Activated CD4-positive, alpha-beta T cell treated with anti-CD3 and anti-CD28 coated beads for 36 hours (primary cell): ENCODE measurements at regions not wholly inside any gene's neighbourhood (a gene's known extent, or its start where the extent isn't known, plus 50 kb on each side); places are given as distances from the start of the nearest gene placed in this dataset.

ENCODE experiments used
- ATAC-seq: fragments of 200-7000 bp; cut with Tn5 transposase; one replicate; pipeline ENCODE4 v1.10.0; 2021; ENCODE audit warnings: mild to moderate bottlenecking, moderate library complexity
- CTCF ChIA-PET: fragments of 350-600 bp; sonication (Branson Sonifier 250); formaldehyde crosslinking; loops from one replicate; lab custom pipeline; 2021; ENCODE audit warnings: antibody characterized with exemption; lab: Charles Lee
- POLR2A ChIA-PET: fragments of 350-600 bp; sonication (Branson Sonifier 250); formaldehyde crosslinking; loops from one replicate; lab custom pipeline; 2021; ENCODE audit warnings: antibody characterized with exemption, inconsistent platforms; lab: Charles Lee
- DNase-seq: peaks from one replicate; pipeline ENCODE4 v3.0.0-alpha.2; 2020
- H3K27ac Mint-ChIP-seq: one replicate; pipeline ENCODE4 v1.8.0; 2021; ENCODE audit warnings: mixed read lengths
- H3K27me3 Mint-ChIP-seq: one replicate; pipeline ENCODE4 v1.8.0; 2021; ENCODE audit warnings: mixed read lengths
- H3K36me3 Mint-ChIP-seq: one replicate; pipeline ENCODE4 v1.8.0; 2021; ENCODE audit warnings: low read depth, mixed read lengths
- H3K4me1 Mint-ChIP-seq: one replicate; pipeline ENCODE4 v1.8.0; 2021; ENCODE audit warnings: mixed read lengths
- H3K4me3 Mint-ChIP-seq: one replicate; pipeline ENCODE4 v1.8.0; 2021; ENCODE audit warnings: mild to moderate bottlenecking, moderate library complexity, mixed read lengths
- H3K9me3 Mint-ChIP-seq: one replicate; pipeline ENCODE4 v1.8.0; 2021; ENCODE audit warnings: low read depth, mixed read lengths
- intact Hi-C, 2 experiments: fragments of 100-400 bp; cut with DNase I in 1 of 2; cut with micrococcal nuclease in 1 of 2; formaldehyde crosslinking; loops; one replicate each; pipeline versions ENCODE4 v1.14.2 to v1.15.1; 2022 to 2024; cut with DNase I, micrococcal nuclease

DNA sequence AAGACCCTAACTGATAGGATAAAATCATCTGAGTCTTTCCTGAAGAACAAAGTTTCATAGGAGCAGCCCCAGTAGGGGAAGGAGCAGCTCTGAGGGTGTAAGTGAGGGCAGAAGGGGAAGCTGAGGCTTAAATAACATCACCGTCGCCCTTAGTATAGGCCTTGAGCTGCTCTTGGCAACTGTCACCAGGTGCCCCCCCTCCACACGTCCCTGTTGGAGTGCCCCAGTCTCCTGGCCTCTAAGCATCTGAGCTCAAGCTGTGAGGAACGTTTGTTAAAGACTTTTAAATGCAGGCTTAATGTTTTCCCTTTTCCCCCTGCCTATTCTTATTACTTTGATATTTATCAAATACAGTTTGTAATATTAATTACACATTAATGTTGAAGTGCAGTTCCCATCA lies 170.6 kb downstream of the ZIC5 start:
- intact Hi-C loops = no loop called here
- H3K27me3 Mint-ChIP-seq = no peaks in the 10 kb centered on the region
- no peak overlapping the region for H3K4me3 Mint-ChIP-seq
- ChIA-PET CTCF (no interaction called here), POLR2A (no interaction called here)
- H3K27ac Mint-ChIP-seq = no peak overlapping the region
- no peak for DNase-seq
- no peaks in the 10 kb centered on the region for H3K9me3 Mint-ChIP-seq
- no peak for ATAC-seq
- no peaks in the 10 kb centered on the region for H3K4me1 Mint-ChIP-seq
- H3K36me3 Mint-ChIP-seq = no peaks in the 10 kb centered on the region

DNA sequence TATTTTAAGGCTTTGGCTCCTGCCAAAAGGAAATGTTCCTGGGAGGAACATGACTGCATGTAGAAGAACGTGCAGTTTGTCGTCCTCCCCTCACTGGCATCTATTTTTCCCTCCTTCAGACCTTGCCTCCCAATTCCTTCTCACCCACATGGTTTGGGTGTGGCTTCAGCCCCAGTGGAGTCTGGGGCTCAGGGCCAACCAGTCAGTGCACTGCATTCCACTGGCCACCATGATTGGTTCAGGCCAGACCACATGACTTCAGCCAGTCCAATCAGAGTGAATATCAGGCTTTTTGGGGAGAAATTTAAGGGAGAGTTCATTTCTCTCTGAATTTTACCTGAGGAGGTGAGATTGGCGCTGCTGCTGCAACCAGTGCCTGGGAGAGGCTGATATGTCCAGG lies 171.6 kb downstream of the ZIC5 start:
- Mint-ChIP-seq H3K36me3 (no peaks in the 10 kb centered on the region), H3K27me3 (no peaks in the 10 kb centered on the region), H3K27ac (no peak overlapping the region), H3K9me3 (no peaks in the 10 kb centered on the region), H3K4me3 (no peak overlapping the region), H3K4me1 (no peaks in the 10 kb centered on the region)
- no peak for DNase-seq
- ChIA-PET CTCF (no interaction called here), POLR2A (no interaction called here)
- ATAC-seq = no peak
- intact Hi-C loops = no loop called here

DNA sequence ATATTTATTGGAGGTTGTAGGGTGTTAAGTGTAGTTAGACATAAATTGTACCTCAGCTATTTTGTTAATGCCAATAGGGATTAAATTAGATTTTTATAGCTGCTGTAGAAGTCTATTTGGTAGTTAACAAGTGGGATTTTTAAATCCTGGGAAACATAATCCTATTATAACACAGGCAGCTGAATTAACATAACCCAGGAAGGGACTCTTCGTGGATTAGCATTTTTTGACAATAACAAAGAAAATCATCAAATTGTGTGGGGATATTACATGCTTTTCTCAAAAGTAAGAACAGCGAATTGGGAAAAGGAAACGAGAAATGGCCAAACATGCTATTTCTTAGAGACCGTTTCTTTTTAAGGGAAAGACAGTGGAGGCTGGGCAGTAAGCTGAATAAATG lies 172.8 kb downstream of the ZIC5 start:
- intact Hi-C loops = no loop called here
- ATAC-seq (no peak), DNase-seq (no peak)
- Mint-ChIP-seq H3K27me3 (no peaks in the 10 kb centered on the region), H3K9me3 (no peaks in the 10 kb centered on the region), H3K27ac (no peak overlapping the region), H3K4me1 (no peaks in the 10 kb centered on the region), H3K36me3 (no peaks in the 10 kb centered on the region), H3K4me3 (no peak overlapping the region)
- ChIA-PET POLR2A (no interaction called here), CTCF (no interaction called here)

DNA sequence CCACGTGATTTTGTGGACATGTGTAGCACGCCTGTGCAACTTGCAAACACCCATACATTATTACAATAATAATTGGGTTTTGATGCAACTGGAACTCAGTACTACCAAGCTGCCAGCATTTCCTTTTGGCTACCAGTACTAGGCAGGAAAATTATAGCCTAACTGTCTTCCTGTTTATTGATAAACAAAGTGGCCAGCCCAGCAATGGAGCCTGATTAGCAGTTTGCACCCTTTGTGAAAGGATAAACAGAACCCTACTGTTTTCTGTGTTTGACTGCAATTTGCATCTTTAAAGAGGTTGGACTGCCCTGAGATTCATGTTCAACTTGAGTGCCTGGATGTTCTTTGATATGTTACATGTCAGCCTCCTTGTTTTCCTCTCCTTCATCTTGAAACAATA lies 173.9 kb downstream of the ZIC5 start:
- no peak for DNase-seq
- intact Hi-C loops = no loop called here
- no peak overlapping the region for H3K4me3 Mint-ChIP-seq

DNA sequence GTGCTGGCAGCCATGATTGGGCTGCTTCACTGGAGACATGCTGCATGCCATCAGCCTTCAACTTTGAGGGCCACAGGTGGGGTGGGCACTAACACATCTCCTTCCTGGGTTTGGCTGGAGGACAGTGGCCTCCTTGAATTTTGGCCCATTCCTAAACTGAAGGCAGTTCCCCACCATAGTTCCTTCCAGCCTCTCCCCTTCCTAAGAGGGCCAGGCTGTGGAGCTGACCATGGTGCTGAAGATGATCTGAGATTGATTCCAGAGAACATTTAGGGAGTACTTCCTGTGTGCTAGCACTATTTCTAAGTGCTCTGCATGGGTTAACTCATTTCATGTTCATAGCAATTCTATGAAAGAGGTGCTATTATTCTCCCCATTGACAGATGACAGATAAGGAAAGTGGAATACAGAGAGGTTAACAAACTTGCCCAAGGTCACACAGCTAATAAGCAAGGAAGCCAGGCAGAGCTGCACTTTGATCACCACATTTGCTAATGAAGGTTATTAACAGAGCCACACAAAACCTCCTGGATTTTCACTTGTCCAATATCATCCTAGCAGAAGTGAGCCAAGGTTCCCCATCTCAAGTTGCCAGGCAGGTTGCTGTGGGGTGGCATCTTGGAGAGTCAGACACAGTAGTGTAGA lies 175.3 kb downstream of the ZIC5 start:
- Mint-ChIP-seq H3K27ac (no peak overlapping the region), H3K36me3 (no peaks in the 10 kb centered on the region), H3K27me3 (no peaks in the 10 kb centered on the region), H3K9me3 (no peaks in the 10 kb centered on the region), H3K4me1 (no peaks in the 10 kb centered on the region), H3K4me3 (no peak overlapping the region)
- POLR2A ChIA-PET = no interaction called here
- intact Hi-C loops = no loop called here
- DNase-seq = peak; percentile 58
- CTCF ChIA-PET = interaction anchor here (0.7 to 1.4 kb wide), 2 partner anchors 35 to 718 kb away, joined by 3 read pairs; no protein-coding TSS in a partner anchor
- no peak for ATAC-seq

More for the DNA sequence above, 173.9 kb downstream of the ZIC5 start:
- no peaks in the 10 kb centered on the region for H3K27me3 Mint-ChIP-seq
- ATAC-seq = no peak
- no peaks in the 10 kb centered on the region for H3K36me3 Mint-ChIP-seq
- no peaks in the 10 kb centered on the region for H3K4me1 Mint-ChIP-seq
- ChIA-PET POLR2A (interaction anchor here (0.6 kb wide), 1 partner anchor 77 kb away, joined by 3 read pairs; no protein-coding TSS in a partner anchor), CTCF (interaction anchor here (1.4 kb wide), 1 partner anchor 36 kb away, joined by 3 read pairs; no protein-coding TSS in a partner anchor)
- H3K9me3 Mint-ChIP-seq = no peaks in the 10 kb centered on the region
- H3K27ac Mint-ChIP-seq = no peak overlapping the region

DNA sequence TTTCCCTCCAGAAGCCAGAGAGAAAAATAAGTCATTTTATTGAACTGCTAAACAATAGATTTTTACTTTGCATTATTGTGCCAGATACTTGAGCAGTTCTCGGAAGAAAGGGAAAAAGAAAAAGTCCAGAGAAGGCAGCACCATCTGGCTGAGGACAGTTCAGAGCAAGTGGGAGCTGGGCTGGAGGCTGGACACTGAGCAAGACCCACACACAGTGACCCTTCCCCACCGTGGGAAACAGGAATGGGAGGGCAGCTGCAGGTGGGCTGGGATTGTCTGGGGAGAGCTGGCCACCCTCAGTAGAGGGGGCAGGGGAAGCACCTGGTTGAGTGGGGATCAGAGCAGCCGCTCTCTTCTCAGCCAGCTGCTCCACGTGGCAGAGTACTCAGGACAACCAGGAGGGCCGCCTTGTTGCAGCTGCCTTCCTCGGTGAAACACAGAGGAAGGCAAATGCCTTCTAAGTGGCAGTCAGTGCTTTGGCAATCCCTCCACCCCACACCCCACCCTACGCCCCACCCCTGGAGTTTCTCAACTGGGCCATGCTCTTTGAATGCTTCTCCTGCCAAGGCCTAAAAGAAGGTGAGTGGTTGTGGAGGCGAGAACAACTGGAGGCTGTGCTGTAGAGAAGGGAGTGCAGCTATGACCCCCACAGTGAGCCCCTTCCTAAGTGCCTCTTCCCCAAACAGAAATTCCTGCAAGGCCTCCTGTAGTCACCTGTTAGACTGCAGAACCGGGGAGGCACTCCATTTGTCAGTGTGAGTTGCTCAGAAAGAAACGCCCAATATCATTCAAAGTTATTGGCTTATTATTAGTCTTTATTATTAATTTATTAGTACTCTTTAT lies 179.3 kb downstream of the ZIC5 start:
- no peak overlapping the region for H3K27ac Mint-ChIP-seq
- POLR2A ChIA-PET = no interaction called here
- H3K4me1 Mint-ChIP-seq = no peaks in the 10 kb centered on the region
- DNase-seq (no peak), ATAC-seq (no peak)
- CTCF ChIA-PET = interaction anchor here (0.9 to 1.0 kb wide), 2 partner anchors 14 to 101 kb away, joined by 3 to 4 read pairs; no protein-coding TSS in a partner anchor
- no peaks in the 10 kb centered on the region for H3K27me3 Mint-ChIP-seq
- H3K36me3 Mint-ChIP-seq = no peaks in the 10 kb centered on the region
- H3K4me3 Mint-ChIP-seq = no peak overlapping the region
- intact Hi-C loops = no loop called here
- peaks cover 2% of the 10 kb centered on the region for H3K9me3 Mint-ChIP-seq

DNA sequence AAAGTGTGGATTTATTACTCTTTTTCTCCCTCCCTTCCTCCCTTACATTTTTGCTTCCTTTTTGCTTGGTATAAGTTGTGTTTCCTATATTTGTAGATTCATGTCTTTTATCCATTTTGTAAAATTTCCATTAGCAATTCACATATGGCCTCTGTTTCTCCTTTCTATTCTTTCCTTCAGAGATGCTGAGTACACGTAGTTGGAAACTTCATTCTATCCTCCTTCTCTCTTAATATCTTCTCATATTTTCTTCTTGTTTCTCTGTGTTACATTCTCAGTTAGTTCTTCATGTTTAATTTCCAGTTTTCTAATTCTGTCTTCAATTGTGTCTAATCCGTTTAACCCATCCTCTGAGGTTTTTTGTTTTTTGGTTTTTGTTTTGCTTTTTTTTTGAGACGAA lies 188.9 kb downstream of the ZIC5 start:
- CTCF ChIA-PET = no interaction called here

DNA sequence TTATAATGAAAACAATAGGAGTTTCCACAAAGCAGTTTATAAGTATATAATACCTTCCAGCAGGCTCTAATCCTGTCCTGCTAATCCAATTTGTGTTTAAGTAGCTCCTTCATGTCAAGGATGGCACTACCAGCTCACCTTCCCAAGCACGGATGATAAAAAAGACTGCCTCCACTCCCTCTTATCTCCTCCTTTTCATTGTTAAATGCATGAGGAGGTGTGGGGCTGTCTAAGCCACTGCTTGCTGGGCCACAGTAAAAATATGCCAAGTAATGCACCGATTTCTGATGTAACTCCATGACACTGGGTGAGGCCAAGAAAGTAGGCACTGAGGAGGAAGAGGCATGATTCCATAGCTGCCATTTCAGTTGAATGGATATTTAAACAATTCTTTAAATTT lies 193.1 kb downstream of the ZIC5 start:
- ATAC-seq = no peak
- ChIA-PET CTCF (interaction anchor here (0.7 kb wide), 1 partner anchor 14 kb away, joined by 4 read pairs; no protein-coding TSS in a partner anchor), POLR2A (no interaction called here)

More for the DNA sequence above, 188.9 kb downstream of the ZIC5 start:
- peaks cover 23% of the 10 kb centered on the region for H3K36me3 Mint-ChIP-seq
- no peak for ATAC-seq
- no peaks in the 10 kb centered on the region for H3K4me1 Mint-ChIP-seq
- intact Hi-C loops = no loop called here
- H3K4me3 Mint-ChIP-seq = no peak overlapping the region
- no peak for DNase-seq
- H3K27ac Mint-ChIP-seq = no peak overlapping the region
- no peaks in the 10 kb centered on the region for H3K27me3 Mint-ChIP-seq
- POLR2A ChIA-PET = no interaction called here
- peaks cover 5% of the 10 kb centered on the region for H3K9me3 Mint-ChIP-seq

DNA sequence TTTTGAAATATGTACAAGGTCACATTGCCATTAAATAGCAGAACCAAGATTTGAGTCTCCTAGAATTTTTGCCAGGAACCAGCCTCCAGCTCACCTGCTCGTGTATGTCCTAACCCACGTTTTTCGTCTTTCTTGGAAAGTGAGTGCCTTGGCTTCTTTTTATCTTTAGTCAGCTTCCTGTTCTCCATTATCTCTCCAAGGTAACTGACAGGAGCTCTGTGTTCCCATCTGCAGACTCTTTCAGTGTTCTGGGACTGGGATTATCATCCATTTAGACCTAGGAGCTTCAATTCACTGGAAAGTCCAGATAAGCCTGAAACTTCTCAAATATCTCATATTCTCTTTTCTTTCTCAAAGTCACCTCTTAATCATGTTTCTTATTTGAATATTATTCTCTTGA lies 193.7 kb downstream of the ZIC5 start:
- DNase-seq = no peak
- H3K4me3 Mint-ChIP-seq = no peak overlapping the region
- no peaks in the 10 kb centered on the region for H3K4me1 Mint-ChIP-seq
- no peak overlapping the region for H3K27ac Mint-ChIP-seq
- POLR2A ChIA-PET = no interaction called here
- peaks cover 4% of the 10 kb centered on the region for H3K9me3 Mint-ChIP-seq
- H3K27me3 Mint-ChIP-seq = no peaks in the 10 kb centered on the region
- no peak for ATAC-seq
- CTCF ChIA-PET = interaction anchor here (0.7 kb wide), 1 partner anchor 14 kb away, joined by 4 read pairs; no protein-coding TSS in a partner anchor
- intact Hi-C loops = no loop called here
- H3K36me3 Mint-ChIP-seq = peaks cover 23% of the 10 kb centered on the region

More for the DNA sequence above, 193.1 kb downstream of the ZIC5 start:
- H3K4me1 Mint-ChIP-seq = no peaks in the 10 kb centered on the region
- no peaks in the 10 kb centered on the region for H3K27me3 Mint-ChIP-seq
- peaks cover 5% of the 10 kb centered on the region for H3K9me3 Mint-ChIP-seq
- DNase-seq = no peak
- no peak overlapping the region for H3K4me3 Mint-ChIP-seq
- intact Hi-C loops = no loop called here
- H3K27ac Mint-ChIP-seq = no peak overlapping the region
- H3K36me3 Mint-ChIP-seq = peaks cover 21% of the 10 kb centered on the region

DNA sequence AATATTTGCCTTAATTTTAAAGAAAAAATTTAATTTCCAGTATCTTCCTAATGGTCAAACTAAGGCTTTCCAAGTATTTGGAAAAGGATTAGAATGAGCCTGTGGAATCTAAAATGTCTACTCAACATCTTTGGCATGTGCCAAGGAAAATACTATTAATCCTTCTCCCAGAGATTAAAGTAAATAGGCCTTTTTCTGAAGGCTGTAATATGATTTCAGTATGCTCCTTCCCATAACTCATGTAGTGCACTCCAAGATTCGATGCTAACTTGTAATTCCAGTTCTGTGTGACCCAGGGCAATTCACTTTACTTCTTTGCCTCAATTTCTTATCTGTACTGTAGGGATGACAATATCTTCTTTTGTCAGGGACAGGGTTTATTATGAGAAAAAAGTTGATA lies 196.9 kb downstream of the ZIC5 start:
- no peaks in the 10 kb centered on the region for H3K9me3 Mint-ChIP-seq
- intact Hi-C loops = no loop called here
- H3K36me3 Mint-ChIP-seq = peaks cover 13% of the 10 kb centered on the region
- POLR2A ChIA-PET = no interaction called here
- H3K4me1 Mint-ChIP-seq = no peaks in the 10 kb centered on the region
- CTCF ChIA-PET = interaction anchor here (0.6 kb wide), 1 partner anchor 12 kb away, joined by 3 read pairs; no protein-coding TSS in a partner anchor
- DNase-seq (no peak), ATAC-seq (no peak)
- no peak overlapping the region for H3K27ac Mint-ChIP-seq
- H3K27me3 Mint-ChIP-seq = no peaks in the 10 kb centered on the region
- H3K4me3 Mint-ChIP-seq = no peak overlapping the region

DNA sequence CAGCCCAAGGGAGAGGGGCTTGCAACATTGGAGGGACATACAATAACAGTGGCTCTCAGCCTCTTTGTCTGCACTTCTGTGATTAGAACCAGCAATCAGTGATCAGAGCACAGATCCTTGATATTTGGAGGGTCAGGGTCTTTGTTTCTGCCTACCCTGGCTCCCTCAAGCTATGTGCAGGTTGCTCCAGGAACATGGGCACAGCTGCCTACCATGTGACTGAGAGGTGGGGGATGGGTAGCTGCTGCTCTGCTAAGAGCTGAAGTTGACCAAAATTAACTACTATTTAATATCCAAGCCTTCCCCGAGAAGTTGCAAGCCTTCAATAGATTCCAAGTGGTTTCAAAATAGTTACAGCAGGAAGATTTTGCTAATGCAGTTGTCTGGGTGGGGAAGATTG lies 202.6 kb downstream of the ZIC5 start:
- no peak for ATAC-seq
- no peak for DNase-seq
- CTCF ChIA-PET = interaction anchor here (0.6 kb wide), 1 partner anchor 28 kb away, joined by 3 read pairs; no protein-coding TSS in a partner anchor
- Mint-ChIP-seq H3K27me3 (no peaks in the 10 kb centered on the region), H3K27ac (no peak overlapping the region), H3K9me3 (peaks cover 25% of the 10 kb centered on the region), H3K4me3 (no peak overlapping the region), H3K36me3 (peaks cover 27% of the 10 kb centered on the region), H3K4me1 (no peaks in the 10 kb centered on the region)
- intact Hi-C loops = no loop called here
- POLR2A ChIA-PET = no interaction called here
